ENCODE measurements at regions not wholly inside any gene's neighbourhood (a gene's known extent, or its start where the extent isn't known, plus 50 kb on each side); places are given as distances from the start of the nearest gene placed in this dataset.

DNA sequence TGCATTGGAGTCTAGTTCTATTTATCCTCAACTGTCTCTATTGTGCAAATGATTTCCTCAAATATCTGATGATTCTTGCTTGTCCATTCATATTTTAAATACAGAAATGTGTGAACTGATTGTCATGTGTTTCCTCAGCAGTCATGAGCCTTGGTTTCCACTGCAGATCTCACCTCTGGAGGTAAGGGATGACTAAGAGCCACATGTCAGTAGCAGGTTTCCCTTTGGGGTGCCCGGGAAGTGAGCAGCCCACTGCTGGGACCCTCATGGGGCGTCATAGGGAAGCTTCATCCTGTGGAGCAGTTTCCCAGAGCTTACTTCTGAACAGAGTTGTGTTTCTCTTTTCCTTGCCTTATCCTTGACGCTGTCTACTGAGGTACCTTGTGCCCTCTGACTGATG lies 149.2 kb upstream of the TOPAZ1 start:
- TF ChIP-seq, protein P1, sequence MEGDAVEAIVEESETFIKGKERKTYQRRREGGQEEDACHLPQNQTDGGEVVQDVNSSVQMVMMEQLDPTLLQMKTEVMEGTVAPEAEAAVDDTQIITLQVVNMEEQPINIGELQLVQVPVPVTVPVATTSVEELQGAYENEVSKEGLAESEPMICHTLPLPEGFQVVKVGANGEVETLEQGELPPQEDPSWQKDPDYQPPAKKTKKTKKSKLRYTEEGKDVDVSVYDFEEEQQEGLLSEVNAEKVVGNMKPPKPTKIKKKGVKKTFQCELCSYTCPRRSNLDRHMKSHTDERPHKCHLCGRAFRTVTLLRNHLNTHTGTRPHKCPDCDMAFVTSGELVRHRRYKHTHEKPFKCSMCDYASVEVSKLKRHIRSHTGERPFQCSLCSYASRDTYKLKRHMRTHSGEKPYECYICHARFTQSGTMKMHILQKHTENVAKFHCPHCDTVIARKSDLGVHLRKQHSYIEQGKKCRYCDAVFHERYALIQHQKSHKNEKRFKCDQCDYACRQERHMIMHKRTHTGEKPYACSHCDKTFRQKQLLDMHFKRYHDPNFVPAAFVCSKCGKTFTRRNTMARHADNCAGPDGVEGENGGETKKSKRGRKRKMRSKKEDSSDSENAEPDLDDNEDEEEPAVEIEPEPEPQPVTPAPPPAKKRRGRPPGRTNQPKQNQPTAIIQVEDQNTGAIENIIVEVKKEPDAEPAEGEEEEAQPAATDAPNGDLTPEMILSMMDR (IDR thresholded peaks at IDR 0.05; ENCODE audit: extremely low read depth, insufficient read depth, missing control alignments): no peak
- DNase-seq (ENCODE audit: low spot score): no peak
- in situ Hi-C loops (cut with MboI; ENCODE audit: low pct_unique_long_range_greater_than_20kb, low sequenced_read_pairs, unreplicated experiment): no loop called here

DNA sequence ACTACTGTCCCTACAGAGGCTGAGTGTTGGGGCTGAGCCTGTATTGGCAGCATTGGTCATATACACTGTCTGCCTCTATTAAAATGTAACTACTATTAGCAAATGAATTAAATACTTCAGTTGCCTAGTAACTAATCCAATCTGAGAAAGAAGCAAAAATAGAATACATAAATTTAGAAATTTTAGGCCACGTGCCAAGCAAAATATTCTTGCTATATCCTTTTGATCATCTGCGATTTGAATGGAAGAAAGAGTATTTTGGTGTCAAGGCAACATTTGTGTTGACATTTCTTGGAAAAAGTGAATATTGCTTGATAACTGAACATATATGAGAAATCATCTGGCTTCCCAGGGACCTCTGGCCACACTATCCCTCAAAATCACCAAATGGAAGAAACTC lies 148.2 kb upstream of the TOPAZ1 start:
- DNase-seq (ENCODE audit: low spot score): no peak
- TF ChIP-seq, protein P1 (IDR thresholded peaks at IDR 0.05; ENCODE audit: extremely low read depth, insufficient read depth, missing control alignments): no peak
- in situ Hi-C loops (cut with MboI; ENCODE audit: low pct_unique_long_range_greater_than_20kb, low sequenced_read_pairs, unreplicated experiment): no loop called here

DNA sequence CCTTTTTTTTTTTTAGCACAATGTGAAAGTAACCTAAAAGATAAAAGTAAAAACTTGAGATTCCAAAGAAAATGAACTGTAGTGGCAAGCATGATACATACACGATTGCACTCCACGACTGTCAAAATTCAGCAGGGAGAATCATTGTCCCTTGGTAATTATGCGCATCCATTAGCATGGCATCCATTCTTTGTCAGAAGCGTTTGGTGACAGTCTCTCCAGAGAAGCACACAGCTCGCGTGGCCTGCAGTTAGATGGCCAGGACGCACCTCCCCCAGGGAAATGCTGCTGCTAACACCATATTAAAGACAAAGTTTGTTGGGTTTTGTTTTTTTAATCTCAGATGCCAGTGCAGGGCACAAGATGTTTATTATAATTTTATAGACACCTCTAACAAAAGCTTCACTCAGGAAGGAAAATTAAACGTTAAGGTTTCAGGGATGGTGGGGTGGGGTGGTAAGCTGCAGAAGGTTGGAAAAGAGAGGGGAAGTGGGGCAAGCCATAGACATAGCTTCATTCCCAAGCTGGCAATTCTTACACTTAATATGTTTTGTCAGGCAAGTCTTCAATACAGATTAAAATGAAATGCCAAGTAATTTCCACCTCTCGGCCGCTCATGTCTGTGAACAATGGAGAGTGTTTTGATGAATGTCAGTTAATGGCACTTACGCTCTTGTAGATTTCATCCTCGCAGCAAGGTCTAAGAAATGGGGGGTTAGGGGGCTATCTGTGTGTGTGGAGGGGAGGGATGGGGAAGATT lies 142.8 kb upstream of the TOPAZ1 start:
- TF ChIP-seq, protein P1 (IDR thresholded peaks at IDR 0.05; ENCODE audit: extremely low read depth, insufficient read depth, missing control alignments): no peak
- DNase-seq (ENCODE audit: low spot score): no peak
- in situ Hi-C loops (cut with MboI; ENCODE audit: low pct_unique_long_range_greater_than_20kb, low sequenced_read_pairs, unreplicated experiment): no loop called here

DNA sequence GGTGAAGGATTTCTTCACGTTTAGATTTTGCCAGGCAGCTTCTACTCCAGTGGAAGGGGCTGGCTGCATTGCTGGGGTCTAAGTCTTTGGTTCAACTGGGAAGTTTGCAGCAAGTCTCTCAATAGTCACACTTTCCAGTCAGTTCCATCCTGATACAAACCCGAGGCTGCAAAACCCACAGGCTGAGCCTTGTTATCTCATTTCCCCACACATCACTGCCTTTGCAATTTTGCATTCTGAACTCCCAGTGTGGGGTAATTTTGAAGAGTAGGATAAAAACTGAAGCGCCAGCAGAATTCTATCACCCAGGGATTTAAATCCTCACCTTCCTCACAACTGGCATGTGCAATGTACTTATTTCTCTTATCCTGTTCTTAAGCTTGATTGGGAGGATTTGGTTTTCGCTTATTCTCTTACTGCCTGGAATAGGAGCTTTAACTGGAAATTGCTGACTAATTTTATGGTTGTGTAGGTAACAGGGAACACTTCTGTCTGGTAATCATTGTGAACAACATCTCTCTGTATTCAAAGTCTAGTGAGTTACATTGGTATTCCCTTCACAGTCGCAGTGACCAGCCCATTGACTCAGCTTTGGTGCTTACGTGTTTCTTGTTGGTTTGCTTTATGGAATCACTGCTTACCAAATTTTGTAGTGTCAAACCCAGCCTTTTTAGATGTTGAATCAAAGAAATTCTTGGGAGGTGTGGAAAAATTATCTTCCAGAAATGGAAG lies 142.0 kb upstream of the TOPAZ1 start:
- no peak for DNase-seq (ENCODE audit: low spot score)
- in situ Hi-C loops (cut with MboI; ENCODE audit: low pct_unique_long_range_greater_than_20kb, low sequenced_read_pairs, unreplicated experiment): no loop called here
- TF ChIP-seq, protein P1 (IDR thresholded peaks at IDR 0.05; ENCODE audit: extremely low read depth, insufficient read depth, missing control alignments): no peak

DNA sequence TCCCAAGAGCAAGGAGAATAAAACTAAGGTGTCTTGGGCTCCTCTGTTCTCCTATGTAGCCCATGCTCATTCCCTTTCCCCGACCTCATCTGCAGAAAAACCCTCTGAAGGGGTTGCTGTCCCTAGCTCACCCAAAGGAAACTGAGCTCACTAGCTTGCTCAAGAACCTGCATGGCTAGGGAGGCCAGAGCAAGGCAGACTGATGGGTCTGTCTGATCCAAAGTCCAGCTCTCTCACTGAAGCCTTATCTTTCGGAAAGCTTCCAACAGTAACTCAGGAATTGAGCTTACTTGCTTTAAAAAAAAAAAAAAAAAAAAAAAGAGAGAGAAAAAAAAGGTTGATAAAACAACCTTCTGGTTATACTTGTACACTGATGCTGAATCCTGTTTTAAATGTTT lies 141.4 kb upstream of the TOPAZ1 start:
- in situ Hi-C loops (cut with MboI; ENCODE audit: low pct_unique_long_range_greater_than_20kb, low sequenced_read_pairs, unreplicated experiment): no loop called here
- TF ChIP-seq, protein P1 (IDR thresholded peaks at IDR 0.05; ENCODE audit: extremely low read depth, insufficient read depth, missing control alignments): no peak
- DNase-seq (ENCODE audit: low spot score): no peak

DNA sequence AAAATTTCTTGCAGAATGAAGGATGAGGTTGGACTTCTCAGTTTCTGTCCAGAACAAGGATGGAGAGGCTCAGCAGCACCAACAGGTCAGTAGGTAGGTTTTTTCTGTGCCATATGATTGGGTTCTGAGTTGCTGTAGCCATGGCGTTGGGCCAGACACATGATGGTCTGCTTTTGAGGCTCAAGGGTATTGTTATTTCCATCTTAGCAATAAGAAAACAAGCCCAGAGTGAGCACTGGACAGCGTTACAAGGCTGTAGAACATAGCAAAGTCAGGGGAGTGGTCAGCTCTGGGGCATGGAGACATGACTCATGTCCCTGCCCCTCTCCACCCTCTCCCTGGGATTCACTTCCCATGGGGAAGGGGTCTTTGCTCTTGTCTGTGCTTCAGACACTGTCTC lies 137.6 kb upstream of the TOPAZ1 start:
- no peak for DNase-seq (ENCODE audit: low spot score)
- TF ChIP-seq, protein P1 (IDR thresholded peaks at IDR 0.05; ENCODE audit: extremely low read depth, insufficient read depth, missing control alignments): no peak
- in situ Hi-C loops (cut with MboI; ENCODE audit: low pct_unique_long_range_greater_than_20kb, low sequenced_read_pairs, unreplicated experiment): no loop called here
